Heart left ventricle (tissue), 13 donors: ENCODE measurements at regions not wholly inside any gene's neighbourhood (a gene's known extent, or its start where the extent isn't known, plus 50 kb on each side); places are given as distances from the start of the nearest gene placed in this dataset.

Experiments used
- POLR2A ChIP-seq, 2 donors: fragments of 450-650 bp; IDR thresholded peaks; one replicate each; pipeline ENCODE4 v1.6.1; 2017; ENCODE audit warnings: antibody characterized with exemption in 2 of 2, mild to moderate bottlenecking in 2 of 2, moderate library complexity in 2 of 2
- TF ChIP-seq, protein P1 (sequence below), 12 donors: fragments of 200-600 bp; sonication (generic) in 4 of 12; IDR thresholded peaks; one replicate each; pipeline versions ENCODE4 v1.5.0 to v1.8.0; 2018 to 2022; ENCODE audit warnings: antibody characterized with exemption in 12 of 12, mild to moderate bottlenecking in 5 of 12
- donor health status: ischemic (EF 13 %, LVEDD 7.1; RV severe dilation, severe dysfunction).
- donor health status: DM: no; HTN: yes; CAD: no.
- donor health status: DM: no; HTN: no; CAD: no.
- donor health status: ischemic (EF 25% LVEDD 6.9; RV normal size, moderate dysfunction).
- donor health status: ischemic (EF 25% LVEDD 5.7; RV mildly dilated, moderate dysfunction).
- donor health status: ischemic (EF 35%, LVEDD 5.7; RV mildly dilated, moderate dysfunction).
- donor health status: nonischemic (EF 11% LVEDD 7.7; RV severe dilation, severe dysfunction).
- donor health status: DM: yes; HTN: yes; CAD: no.
- donor health status: PGD.
- donor health status: ischemic (EF 29% LVEDD 5.4; RV normal size, mild dysfunction).
- donor health status: nonischemic (EF 23%, LVEDD 6.1; RV moderate dilation, normal function).

DNA sequence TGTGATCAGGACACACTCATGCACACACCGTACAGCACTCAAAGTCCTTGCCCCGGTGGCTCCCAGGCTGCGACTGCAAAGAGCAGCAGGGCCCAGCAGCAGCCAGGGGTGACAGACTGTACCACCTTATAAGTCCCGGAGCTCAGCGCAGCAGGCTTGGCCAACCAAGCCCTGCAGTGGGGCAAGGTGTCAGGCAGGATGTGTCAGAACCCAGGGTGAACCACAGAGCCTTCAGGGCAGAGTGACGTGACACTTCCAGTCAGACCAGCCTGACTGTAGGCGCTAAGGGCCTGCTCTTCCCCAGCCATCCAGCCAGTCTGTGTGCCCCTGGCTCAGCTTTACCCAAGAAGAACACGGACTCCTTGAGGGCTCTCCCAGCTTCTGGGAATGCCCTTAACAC is 204.1 kb downstream of the COPRS start:
- TF ChIP-seq, protein P1, sequence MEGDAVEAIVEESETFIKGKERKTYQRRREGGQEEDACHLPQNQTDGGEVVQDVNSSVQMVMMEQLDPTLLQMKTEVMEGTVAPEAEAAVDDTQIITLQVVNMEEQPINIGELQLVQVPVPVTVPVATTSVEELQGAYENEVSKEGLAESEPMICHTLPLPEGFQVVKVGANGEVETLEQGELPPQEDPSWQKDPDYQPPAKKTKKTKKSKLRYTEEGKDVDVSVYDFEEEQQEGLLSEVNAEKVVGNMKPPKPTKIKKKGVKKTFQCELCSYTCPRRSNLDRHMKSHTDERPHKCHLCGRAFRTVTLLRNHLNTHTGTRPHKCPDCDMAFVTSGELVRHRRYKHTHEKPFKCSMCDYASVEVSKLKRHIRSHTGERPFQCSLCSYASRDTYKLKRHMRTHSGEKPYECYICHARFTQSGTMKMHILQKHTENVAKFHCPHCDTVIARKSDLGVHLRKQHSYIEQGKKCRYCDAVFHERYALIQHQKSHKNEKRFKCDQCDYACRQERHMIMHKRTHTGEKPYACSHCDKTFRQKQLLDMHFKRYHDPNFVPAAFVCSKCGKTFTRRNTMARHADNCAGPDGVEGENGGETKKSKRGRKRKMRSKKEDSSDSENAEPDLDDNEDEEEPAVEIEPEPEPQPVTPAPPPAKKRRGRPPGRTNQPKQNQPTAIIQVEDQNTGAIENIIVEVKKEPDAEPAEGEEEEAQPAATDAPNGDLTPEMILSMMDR (IDR thresholded peaks at IDR 0.05) = no peak
- TF ChIP-seq POLR2A (IDR thresholded peaks at IDR 0.05) = no peak
